WERI-Rb-1 (cell line): ENCODE measurements at regions not wholly inside any gene's neighbourhood (a gene's known extent, or its start where the extent isn't known, plus 50 kb on each side); places are given as distances from the start of the nearest gene placed in this dataset.

Experiments used
- DNase-seq: peaks from one replicate; pipeline ENCODE4 v3.0.0-alpha.2; 2020
- H3K27ac ChIP-seq: fragments of 250-450 bp; sonication (Bioruptor Pico); 2 replicates; pipeline ENCODE4 v1.5.1; 2020; ENCODE audit warnings: mild to moderate bottlenecking, moderate library complexity
- H3K27me3 ChIP-seq: fragments of 250-450 bp; sonication (Bioruptor Pico); 2 replicates; pipeline ENCODE4 v1.5.1; 2021; ENCODE audit warnings: mild to moderate bottlenecking, low read depth, moderate library complexity; ENCODE audit not compliant: insufficient read depth, severe bottlenecking
- H3K36me3 ChIP-seq: fragments of 250-450 bp; sonication (Bioruptor Pico); 2 replicates; pipeline ENCODE4 v1.5.1; 2020; ENCODE audit warnings: mild to moderate bottlenecking, moderate library complexity
- H3K4me3 ChIP-seq: 2 replicates; pipeline ENCODE4 v1.5.1; 2011; ENCODE audit warnings: low read depth, mild to moderate bottlenecking, control low read depth, low read length
- H3K9me3 ChIP-seq: fragments of 250-450 bp; sonication (Bioruptor Pico); 2 replicates; pipeline ENCODE4 v1.5.1; 2021; ENCODE audit warnings: mild to moderate bottlenecking, moderate library complexity; ENCODE audit not compliant: severe bottlenecking
- CTCF ChIP-seq: IDR thresholded peaks from 2 replicates; pipeline ENCODE4 v1.5.1; 2011; ENCODE audit warnings: low read depth, mild to moderate bottlenecking, control low read depth, inconsistent platforms, low read length

GRCh38 chr9:28688172-28688571 is 1114.9 kb upstream of the C9orf72 start:
- TF ChIP-seq CTCF, result no peak
- no peak for DNase-seq

GRCh38 chr9:28692012-28692411 is 1118.7 kb upstream of the C9orf72 start:
- TF ChIP-seq CTCF, result no peak
- Histone ChIP-seq H3K27ac (no peak overlapping the region), H3K27me3 (no peaks in the 10 kb centered on the region), H3K9me3 (no peaks in the 10 kb centered on the region), H3K4me3 (no peak overlapping the region), H3K36me3 (no peaks in the 10 kb centered on the region)
- DNase-seq, result no peak

More at GRCh38 chr9:28688172-28688571, 1114.9 kb upstream of the C9orf72 start:
- H3K27me3 ChIP-seq, result no peaks in the 10 kb centered on the region
- H3K4me3 ChIP-seq, result no peak overlapping the region
- H3K36me3 ChIP-seq, result no peaks in the 10 kb centered on the region
- H3K9me3 ChIP-seq, result no peaks in the 10 kb centered on the region
- H3K27ac ChIP-seq, result no peak overlapping the region

- Histone ChIP-seq H3K27ac (no peak overlapping the region), H3K27me3 (no peaks in the 10 kb centered on the region), H3K9me3 (peaks cover 7% of the 10 kb centered on the region), H3K36me3 (no peaks in the 10 kb centered on the region), H3K4me3 (no peak overlapping the region)
- no peak for TF ChIP-seq CTCF
- DNase-seq, result no peak
Observed at GRCh38 chr9:28696960-28697359, 1123.7 kb upstream of the C9orf72 start.

GRCh38 chr9:28699632-28700031 is 1126.4 kb upstream of the C9orf72 start:
- DNase-seq, result no peak
- H3K4me3 ChIP-seq, result no peak overlapping the region
- H3K36me3 ChIP-seq, result no peaks in the 10 kb centered on the region
- no peak for TF ChIP-seq CTCF
- no peak overlapping the region for H3K27ac ChIP-seq
- no peaks in the 10 kb centered on the region for H3K27me3 ChIP-seq
- peaks cover 7% of the 10 kb centered on the region for H3K9me3 ChIP-seq

- TF ChIP-seq CTCF, result no peak
- H3K27ac ChIP-seq, result no peak overlapping the region
- H3K36me3 ChIP-seq, result no peaks in the 10 kb centered on the region
- no peaks in the 10 kb centered on the region for H3K9me3 ChIP-seq
- H3K27me3 ChIP-seq, result no peaks in the 10 kb centered on the region
- no peak for DNase-seq
- H3K4me3 ChIP-seq, result no peak overlapping the region
Observed at GRCh38 chr9:28707616-28708015, 1134.3 kb upstream of the C9orf72 start.

- no peak for DNase-seq
- no peaks in the 10 kb centered on the region for H3K27me3 ChIP-seq
- H3K9me3 ChIP-seq, result no peaks in the 10 kb centered on the region
- H3K27ac ChIP-seq, result no peak overlapping the region
- H3K36me3 ChIP-seq, result no peaks in the 10 kb centered on the region
- H3K4me3 ChIP-seq, result no peak overlapping the region
- no peak for TF ChIP-seq CTCF
Observed at GRCh38 chr9:28714188-28714587, 1140.9 kb upstream of the C9orf72 start.
